ENCODE measurements at regions not wholly inside any gene's neighbourhood (a gene's known extent, or its start where the extent isn't known, plus 50 kb on each side); places are given as distances from the start of the nearest gene placed in this dataset.

GRCh38 chr5:164354139-164354751 is 848.8 kb downstream of the MAT2B start:
- no peak for DNase-seq (ENCODE audit: low read depth, low spot score)
- H3K27ac ChIP-seq = no peak overlapping the region

DNA sequence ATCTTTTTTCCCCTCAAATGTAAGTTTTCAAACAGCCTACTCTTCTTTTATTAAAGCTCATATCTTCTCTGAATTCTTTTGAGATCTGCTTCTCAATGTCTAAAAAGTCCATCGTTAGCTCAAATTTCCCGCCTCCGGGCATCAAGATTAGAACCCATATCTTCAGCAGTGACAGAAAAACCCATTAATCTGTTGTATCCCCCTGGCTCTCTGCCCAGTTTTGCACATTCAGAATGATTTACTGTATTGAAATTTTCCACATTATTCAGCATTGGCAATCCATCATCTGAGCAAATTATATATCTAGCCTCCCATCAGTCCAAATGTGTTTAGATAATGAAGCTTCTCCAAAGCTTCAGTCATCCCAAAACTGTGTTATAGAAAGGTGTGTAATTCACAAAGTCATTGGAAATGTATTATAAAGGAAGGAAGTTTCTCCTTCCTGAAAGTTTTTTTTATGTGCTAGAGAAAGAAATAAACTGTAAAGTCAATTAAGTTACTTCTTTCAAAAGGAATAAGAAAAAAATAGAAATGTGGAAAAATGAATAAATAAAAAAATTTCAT is 849.9 kb downstream of the MAT2B start:
- no peak for DNase-seq (ENCODE audit: low read depth, low spot score)
- no peak overlapping the region for H3K27ac ChIP-seq

DNA sequence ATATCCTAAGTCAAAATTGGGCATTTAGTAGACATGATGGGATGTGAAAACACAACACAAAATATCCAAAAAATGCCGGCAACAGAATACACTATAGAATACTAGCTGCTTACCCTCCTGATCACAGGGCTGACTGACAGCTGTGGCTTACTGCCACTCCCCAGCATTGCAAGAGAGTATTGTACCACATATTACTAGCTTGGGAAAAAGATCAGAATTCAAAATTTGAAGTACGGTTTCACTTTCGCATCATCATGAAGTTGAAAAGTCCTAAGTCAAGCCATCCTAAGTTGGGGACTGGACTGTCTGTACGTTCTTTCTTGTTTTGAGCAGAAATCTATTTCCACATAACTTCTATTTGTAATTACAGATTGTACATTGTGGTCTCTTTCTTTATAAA is 851.4 kb downstream of the MAT2B start:
- DNase-seq (ENCODE audit: low read depth, low spot score) = no peak
- no peak overlapping the region for H3K27ac ChIP-seq

DNA sequence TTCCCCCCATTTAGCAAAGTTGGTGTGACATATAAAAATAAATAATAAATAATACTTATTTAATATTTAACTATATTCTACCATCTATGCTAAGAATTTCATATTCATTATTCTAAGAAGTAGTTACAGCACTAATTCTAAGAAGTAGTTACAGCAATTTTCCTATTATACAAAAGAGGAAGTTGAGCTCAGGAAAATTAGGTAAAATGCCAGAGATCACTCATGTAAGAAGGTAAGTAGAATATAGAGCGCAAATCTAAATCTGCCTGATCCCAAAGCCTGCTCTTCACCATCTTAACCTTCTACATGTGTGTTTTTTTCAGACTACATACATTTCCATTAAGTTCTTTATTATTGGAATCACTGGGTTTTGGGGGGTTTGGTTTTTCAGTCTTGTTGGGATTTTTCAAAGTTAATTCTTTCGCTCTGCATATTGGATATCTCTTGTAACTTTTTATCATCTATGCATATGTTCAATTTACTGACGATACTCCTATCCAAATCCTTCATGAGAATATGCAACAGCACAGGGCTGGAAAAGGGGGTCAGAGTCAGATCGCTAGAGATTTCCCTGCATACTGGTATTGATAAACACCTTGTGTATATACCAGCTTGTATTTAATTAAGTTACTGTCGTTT is 852.1 kb downstream of the MAT2B start:
- no peak overlapping the region for H3K27ac ChIP-seq

DNA sequence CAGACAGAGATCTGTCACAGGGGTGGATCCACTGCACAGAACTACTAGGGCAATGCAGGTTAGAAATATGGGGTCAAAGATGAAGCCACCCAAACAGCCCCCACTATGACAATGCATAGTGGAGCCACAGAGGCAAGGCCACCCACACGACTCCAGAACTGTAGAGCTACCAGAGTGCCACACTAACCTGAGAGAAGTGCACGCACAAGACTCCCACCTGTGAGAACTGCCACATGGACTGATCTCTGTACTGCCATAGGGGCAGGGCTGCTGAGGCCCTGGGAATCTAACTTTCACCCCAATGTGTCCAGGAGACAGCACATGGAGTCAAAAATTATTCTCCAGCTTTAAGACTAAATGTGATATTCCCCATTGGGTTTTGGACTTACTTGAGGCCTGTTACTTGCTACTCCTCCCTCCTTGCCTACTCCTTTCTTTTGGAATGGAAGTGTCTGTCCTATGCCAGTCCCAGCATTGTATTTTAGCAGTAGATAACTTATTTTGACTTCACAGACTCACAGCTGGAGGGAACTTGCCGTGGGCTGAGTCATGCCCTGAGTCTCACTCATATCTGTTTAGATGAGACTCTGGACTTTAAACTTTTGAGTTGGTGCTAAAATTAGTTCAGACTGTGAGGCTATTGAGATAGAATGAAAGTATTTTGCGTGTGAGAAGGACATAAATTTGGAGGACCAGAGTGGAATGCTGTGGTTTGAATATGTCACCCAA is 853.3 kb downstream of the MAT2B start:
- no peak overlapping the region for H3K27ac ChIP-seq
- no peak for DNase-seq (ENCODE audit: low read depth, low spot score)

More for the DNA sequence above, 852.1 kb downstream of the MAT2B start:
- DNase-seq (ENCODE audit: low read depth, low spot score) = no peak

DNA sequence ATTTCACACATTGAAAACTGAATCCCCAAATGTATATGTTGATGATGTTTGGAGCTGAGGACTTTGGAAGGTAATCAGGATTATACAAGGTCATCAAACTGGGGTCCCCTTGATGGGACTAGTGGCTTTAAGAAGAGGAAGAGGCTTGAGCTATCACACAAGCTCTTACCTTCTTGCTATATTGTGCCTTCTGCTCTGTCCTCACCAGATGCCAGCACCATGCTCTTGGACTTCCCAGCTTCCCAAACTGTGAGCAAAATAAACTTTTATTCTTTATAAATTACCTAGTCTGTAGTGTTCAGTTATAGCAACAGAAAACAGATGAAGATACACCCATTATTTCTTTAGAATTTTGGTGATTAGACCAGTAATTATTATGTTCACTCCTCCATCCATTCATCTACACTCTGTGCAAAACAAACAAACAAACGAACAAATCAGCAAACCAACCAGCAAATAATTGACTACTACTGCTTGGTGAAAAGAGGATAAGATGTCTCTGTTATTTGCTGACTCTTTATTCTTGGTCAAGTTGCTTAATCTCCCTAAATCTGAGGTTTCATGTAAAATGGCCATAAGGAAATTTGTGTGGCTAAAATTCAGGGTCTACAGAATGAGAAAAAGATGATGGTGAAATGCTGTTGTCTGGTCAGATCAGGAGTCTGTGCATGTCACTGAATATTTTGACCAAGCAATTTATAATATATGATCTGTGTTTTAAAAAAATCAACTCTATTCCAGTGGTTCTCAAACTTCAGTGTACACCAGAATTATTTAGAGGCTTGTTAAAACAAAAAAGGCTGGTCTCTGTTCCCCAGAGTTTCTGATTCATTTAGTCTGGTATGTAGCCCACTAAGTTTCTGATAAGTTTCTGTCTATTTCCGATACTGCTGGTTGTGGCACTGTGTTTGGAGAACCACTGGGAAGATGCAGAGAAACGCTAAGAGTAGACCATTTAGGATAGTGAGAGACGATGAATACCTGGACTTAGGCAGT is 854.1 kb downstream of the MAT2B start:
- no peak for DNase-seq (ENCODE audit: low read depth, low spot score)
- no peak overlapping the region for H3K27ac ChIP-seq

DNA sequence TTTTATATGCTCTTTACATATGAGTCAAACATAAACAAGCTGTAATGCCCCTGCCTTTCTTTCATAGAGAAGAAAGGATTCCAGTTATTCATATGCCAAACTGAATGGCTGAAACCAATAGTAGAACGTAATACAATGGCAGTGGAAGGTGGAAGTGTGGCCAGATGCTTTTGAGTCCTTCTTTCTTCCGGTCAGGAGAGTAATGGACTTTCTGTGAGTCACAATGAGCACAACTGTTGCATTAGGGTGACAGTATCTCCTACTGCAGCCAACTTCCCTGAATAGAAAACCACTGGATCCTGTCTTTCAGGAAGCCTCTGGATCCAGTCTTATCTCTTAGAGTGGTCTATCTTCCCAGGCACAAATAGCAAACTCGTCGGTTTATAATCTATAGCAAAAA is 855.2 kb downstream of the MAT2B start:
- no peak overlapping the region for H3K27ac ChIP-seq

DNA sequence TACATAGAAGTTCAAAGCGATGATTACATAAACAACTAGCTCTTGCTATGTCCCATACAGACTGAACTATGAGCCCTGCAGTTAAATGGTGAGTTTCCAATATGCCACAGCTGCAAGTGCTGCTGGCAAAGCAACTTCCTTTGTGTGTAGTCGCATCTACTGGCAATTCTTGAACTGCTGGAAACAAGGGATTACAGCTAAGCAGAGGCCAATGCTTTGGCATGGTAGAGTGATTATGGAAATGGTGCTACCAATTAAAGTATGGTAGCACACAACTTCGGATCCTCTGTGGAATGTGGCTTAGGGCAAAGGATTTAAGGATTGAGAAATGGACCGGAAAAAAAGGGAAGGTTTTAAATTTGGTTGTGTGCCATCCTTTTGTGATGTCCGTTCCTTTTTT is 856.6 kb downstream of the MAT2B start:
- no peak overlapping the region for H3K27ac ChIP-seq
- DNase-seq (ENCODE audit: low read depth, low spot score) = no peak

More for the DNA sequence above, 855.2 kb downstream of the MAT2B start:
- DNase-seq (ENCODE audit: low read depth, low spot score) = no peak

DNA sequence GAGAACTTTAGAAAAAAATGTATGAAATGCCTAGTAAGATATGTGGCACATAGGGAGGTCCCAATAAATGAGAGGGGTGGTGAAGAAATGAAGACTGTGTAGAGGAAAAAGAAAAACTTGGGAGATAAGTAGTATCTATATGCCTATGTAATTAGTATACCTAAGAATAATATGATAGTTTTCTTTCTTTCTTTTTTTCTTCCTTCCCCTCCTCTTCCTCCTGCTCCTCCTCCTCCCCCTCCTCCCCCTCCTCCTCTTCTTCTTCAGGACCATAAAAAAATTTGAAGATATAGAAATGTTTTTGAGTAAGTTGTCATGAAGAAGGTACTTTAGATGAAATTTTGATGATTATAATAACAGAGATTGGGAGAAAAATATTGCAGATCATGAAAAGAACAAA is 857.4 kb downstream of the MAT2B start:
- no peak overlapping the region for H3K27ac ChIP-seq
- no peak for DNase-seq (ENCODE audit: low read depth, low spot score)

DNA sequence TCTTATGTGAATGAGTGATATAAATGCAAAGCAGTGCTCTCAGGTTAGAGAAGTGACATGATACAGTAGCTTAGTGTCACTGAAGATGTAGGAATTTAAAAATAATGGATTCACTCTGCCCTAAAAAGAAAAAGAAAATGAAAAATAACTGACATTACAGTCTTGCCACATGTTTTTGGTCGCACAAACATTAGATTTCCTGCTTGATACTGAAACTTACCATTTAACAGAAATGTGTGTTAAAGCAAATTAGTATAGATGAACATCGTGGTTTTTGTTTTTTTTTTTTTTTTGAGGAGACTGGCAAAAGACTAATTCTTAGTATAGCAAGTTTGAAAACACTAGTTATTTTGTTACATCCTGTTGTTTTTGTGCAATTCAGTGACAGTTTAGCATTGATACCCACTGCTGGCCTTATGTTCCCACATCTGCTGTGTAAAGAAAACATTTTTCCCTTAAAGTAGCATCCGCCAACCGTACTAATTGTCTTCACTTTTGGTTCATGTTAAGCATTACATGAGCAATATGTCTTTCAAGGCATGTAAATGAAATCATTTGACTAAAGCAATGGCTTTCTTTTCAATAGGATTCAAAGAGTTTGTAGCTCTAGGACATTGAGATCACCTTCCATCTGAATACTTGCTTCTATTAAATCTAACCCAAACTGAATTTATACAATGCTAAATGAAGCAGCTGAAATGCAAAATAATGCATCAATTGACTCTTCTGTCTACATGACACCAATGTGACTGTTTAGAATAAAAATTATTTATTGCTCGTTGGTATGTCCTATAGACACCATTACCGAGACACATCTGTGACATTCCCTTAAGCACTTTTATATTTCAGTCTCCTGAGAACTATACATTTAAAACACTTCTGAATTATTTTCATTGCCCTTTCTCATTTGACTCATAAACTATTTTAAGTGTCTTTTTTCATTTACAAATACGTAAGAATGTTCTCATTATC is 859.1 kb downstream of the MAT2B start:
- H3K27ac ChIP-seq = no peak overlapping the region
- no peak for DNase-seq (ENCODE audit: low read depth, low spot score)

- no peak overlapping the region for H3K27ac ChIP-seq
- DNase-seq (ENCODE audit: low read depth, low spot score) = peak; percentile 34
These were observed 865.4 kb downstream of the MAT2B start for GRCh38 chr5:164370841-164371240.

GRCh38 chr5:164372892-164373291 is 867.5 kb downstream of the MAT2B start:
- H3K27ac ChIP-seq = no peak overlapping the region
- DNase-seq (ENCODE audit: low read depth, low spot score) = no peak

DNA sequence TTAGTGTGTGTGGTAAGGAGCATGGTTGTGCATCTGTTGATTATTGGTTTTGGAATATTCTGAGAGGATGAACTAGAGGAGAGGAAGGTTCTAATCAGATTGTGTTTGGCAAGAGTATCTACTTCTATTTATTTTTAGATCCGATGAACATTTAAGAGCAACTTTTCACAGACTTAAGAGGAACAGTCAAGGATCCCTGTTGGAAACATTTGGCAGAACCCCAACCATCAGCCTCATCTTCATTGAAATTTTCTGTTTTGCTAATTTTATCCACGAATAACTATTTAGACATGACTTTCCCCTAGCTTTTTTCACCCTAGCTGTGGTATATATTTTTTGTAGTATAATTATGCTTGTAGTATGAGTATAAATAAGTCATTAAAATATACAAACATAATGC is 868.5 kb downstream of the MAT2B start:
- DNase-seq (ENCODE audit: low read depth, low spot score) = no peak
- H3K27ac ChIP-seq = no peak overlapping the region

GRCh38 chr5:164375051-164375450 is 869.6 kb downstream of the MAT2B start:
- DNase-seq (ENCODE audit: low read depth, low spot score) = no peak
- H3K27ac ChIP-seq = no peak overlapping the region

GRCh38 chr5:164376843-164377242 is 871.4 kb downstream of the MAT2B start:
- DNase-seq (ENCODE audit: low read depth, low spot score) = no peak
- H3K27ac ChIP-seq = no peak overlapping the region

DNA sequence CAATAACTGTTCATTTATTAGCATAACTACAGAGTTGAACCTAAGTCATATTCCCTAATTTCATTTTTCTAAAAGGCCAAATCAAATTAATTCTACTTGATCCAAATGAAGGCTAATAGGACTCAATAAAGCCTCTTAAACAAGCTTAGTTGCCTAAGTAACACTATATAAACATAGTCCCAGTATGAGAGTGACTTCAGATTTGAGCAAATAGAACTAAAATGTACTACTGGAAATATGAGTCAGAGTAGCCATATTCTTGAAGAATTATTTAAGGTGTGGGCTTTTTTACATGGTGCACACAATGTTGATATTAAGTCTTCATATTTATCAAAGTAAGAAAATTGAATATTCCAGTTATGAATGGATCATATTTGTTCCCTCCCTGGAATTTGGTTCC is 872.3 kb downstream of the MAT2B start:
- DNase-seq (ENCODE audit: low read depth, low spot score) = no peak
- no peak overlapping the region for H3K27ac ChIP-seq

GRCh38 chr5:164383662-164384061 is 878.2 kb downstream of the MAT2B start:
- DNase-seq (ENCODE audit: low read depth, low spot score) = no peak
- H3K27ac ChIP-seq = no peak overlapping the region

- no peak overlapping the region for H3K27ac ChIP-seq
- DNase-seq (ENCODE audit: low read depth, low spot score) = no peak
These were observed 887.1 kb downstream of the MAT2B start for GRCh38 chr5:164392531-164392930.

- no peak for DNase-seq (ENCODE audit: low read depth, low spot score)
- H3K27ac ChIP-seq = no peak overlapping the region
These were observed 889.3 kb downstream of the MAT2B start for GRCh38 chr5:164394686-164395194.
